ENCODE measurements at regions not wholly inside any gene's neighbourhood (a gene's known extent, or its start where the extent isn't known, plus 50 kb on each side); places are given as distances from the start of the nearest gene placed in this dataset.

- Mint-ChIP-seq H3K27me3 (ENCODE audit: unreplicated experiment) (no peaks in the 10 kb centered on the region), H3K27ac (ENCODE audit: unreplicated experiment) (no peak overlapping the region), H3K9me3 (ENCODE audit: unreplicated experiment) (no peaks in the 10 kb centered on the region), H3K4me1 (ENCODE audit: low read depth, unreplicated experiment) (no peaks in the 10 kb centered on the region), H3K36me3 (ENCODE audit: unreplicated experiment) (no peaks in the 10 kb centered on the region), H3K4me3 (ENCODE audit: unreplicated experiment) (no peak overlapping the region)
- DNase-seq = no peak
- no peak for TF ChIP-seq CTCF (IDR thresholded peaks at IDR 0.05; ENCODE audit: partially characterized antibody, unreplicated experiment)
Observed at GRCh38 chr21:14757533-14758327, 211.6 kb upstream of the SAMSN1 start.

- Mint-ChIP-seq H3K27me3 (ENCODE audit: unreplicated experiment) (no peaks in the 10 kb centered on the region), H3K4me3 (ENCODE audit: unreplicated experiment) (no peak overlapping the region), H3K36me3 (ENCODE audit: unreplicated experiment) (no peaks in the 10 kb centered on the region), H3K9me3 (ENCODE audit: unreplicated experiment) (no peaks in the 10 kb centered on the region), H3K4me1 (ENCODE audit: low read depth, unreplicated experiment) (no peaks in the 10 kb centered on the region), H3K27ac (ENCODE audit: unreplicated experiment) (no peak overlapping the region)
- TF ChIP-seq CTCF (IDR thresholded peaks at IDR 0.05; ENCODE audit: partially characterized antibody, unreplicated experiment) = no peak
- DNase-seq = no peak
Observed at GRCh38 chr21:14755086-14755485, 209.0 kb upstream of the SAMSN1 start.

GRCh38 chr21:14754682-14755081 is 208.6 kb upstream of the SAMSN1 start:
- H3K4me1 Mint-ChIP-seq (ENCODE audit: low read depth, unreplicated experiment) = no peaks in the 10 kb centered on the region
- H3K9me3 Mint-ChIP-seq (ENCODE audit: unreplicated experiment) = no peaks in the 10 kb centered on the region
- H3K27ac Mint-ChIP-seq (ENCODE audit: unreplicated experiment) = no peak overlapping the region
- H3K4me3 Mint-ChIP-seq (ENCODE audit: unreplicated experiment) = no peak overlapping the region
- no peaks in the 10 kb centered on the region for H3K27me3 Mint-ChIP-seq (ENCODE audit: unreplicated experiment)
- no peaks in the 10 kb centered on the region for H3K36me3 Mint-ChIP-seq (ENCODE audit: unreplicated experiment)
- no peak for TF ChIP-seq CTCF (IDR thresholded peaks at IDR 0.05; ENCODE audit: partially characterized antibody, unreplicated experiment)
- no peak for DNase-seq

- Mint-ChIP-seq H3K4me1 (ENCODE audit: low read depth, unreplicated experiment) (no peaks in the 10 kb centered on the region), H3K36me3 (ENCODE audit: unreplicated experiment) (no peaks in the 10 kb centered on the region), H3K27ac (ENCODE audit: unreplicated experiment) (no peak overlapping the region), H3K4me3 (ENCODE audit: unreplicated experiment) (no peak overlapping the region), H3K9me3 (ENCODE audit: unreplicated experiment) (no peaks in the 10 kb centered on the region), H3K27me3 (ENCODE audit: unreplicated experiment) (no peaks in the 10 kb centered on the region)
- DNase-seq = no peak
- no peak for TF ChIP-seq CTCF (IDR thresholded peaks at IDR 0.05; ENCODE audit: partially characterized antibody, unreplicated experiment)
Observed at GRCh38 chr21:14754259-14754604, 208.1 kb upstream of the SAMSN1 start.

GRCh38 chr21:14753466-14754258 is 207.5 kb upstream of the SAMSN1 start:
- H3K36me3 Mint-ChIP-seq (ENCODE audit: unreplicated experiment) = no peaks in the 10 kb centered on the region
- H3K9me3 Mint-ChIP-seq (ENCODE audit: unreplicated experiment) = no peaks in the 10 kb centered on the region
- no peak overlapping the region for H3K4me3 Mint-ChIP-seq (ENCODE audit: unreplicated experiment)

More at GRCh38 chr21:14753466-14754258, 207.5 kb upstream of the SAMSN1 start:
- Mint-ChIP-seq H3K27me3 (ENCODE audit: unreplicated experiment) (no peaks in the 10 kb centered on the region), H3K27ac (ENCODE audit: unreplicated experiment) (no peak overlapping the region), H3K4me1 (ENCODE audit: low read depth, unreplicated experiment) (no peaks in the 10 kb centered on the region)
- no peak for TF ChIP-seq CTCF (IDR thresholded peaks at IDR 0.05; ENCODE audit: partially characterized antibody, unreplicated experiment)
- no peak for DNase-seq
